ENCODE measurements at regions not wholly inside any gene's neighbourhood (a gene's known extent, or its start where the extent isn't known, plus 50 kb on each side); places are given as distances from the start of the nearest gene placed in this dataset.

GRCh38 chr18:73913505-73913904 is 234.1 kb downstream of the FBXO15 start:
- no peak for DNase-seq

DNA sequence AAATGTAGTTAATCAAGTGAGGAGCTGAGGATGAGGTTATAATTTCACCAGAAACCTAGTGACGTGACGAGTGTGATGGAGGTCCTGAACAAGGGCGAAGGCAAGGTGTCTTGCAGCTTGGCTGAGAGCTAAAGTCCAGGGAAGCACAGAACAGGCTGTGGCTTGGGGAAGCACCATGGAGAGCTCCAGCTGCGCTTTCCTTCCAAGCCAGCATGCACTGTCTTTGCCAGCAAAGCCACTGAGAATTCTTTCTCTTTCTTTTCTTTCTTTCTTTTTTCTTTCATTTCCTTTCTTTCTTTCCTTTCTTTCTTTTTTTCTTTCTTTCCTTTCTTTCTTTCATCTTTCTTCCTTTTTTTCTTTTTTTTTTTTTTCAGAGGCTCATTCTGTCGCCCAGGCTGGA is 239.3 kb downstream of the FBXO15 start:
- DNase-seq, result no peak

GRCh38 chr18:73901566-73901965 is 246.1 kb downstream of the FBXO15 start:
- DNase-seq, result no peak

- no peak for DNase-seq
Measured at GRCh38 chr18:73901151-73901550, 246.5 kb downstream of the FBXO15 start.

DNA sequence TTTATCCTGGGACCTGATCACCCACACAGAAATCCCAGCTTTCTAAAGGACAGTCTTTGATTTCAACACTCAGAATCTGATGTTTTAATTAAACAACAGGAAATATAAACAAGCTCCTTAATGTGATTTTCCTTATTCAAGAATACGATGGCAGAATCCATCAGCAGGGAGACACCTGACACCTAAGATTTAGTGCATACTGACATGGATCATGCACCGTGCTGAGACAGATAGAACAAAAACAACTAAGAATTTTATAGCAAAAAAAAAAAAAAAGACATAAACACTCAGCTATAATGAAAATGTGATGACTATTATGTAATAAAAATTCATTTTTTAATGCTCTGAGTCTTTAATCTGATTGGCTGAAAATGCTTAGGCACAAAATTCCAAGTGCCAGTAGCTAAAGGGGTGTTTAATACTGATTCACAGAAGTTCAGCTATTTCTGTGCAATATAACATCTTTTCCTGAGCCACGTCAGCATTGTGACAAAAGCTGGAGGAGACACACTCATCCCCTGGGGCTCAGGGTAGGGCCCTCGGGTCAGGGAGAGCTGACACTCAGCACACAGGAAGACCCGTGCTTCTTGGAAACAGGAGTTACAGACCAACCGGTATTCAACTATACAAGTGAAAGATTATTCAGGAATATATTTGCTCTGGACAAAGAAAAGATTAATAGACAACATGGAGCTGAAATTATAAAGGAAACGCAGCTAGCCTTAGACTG is 247.4 kb downstream of the FBXO15 start:
- DNase-seq, result no peak

DNA sequence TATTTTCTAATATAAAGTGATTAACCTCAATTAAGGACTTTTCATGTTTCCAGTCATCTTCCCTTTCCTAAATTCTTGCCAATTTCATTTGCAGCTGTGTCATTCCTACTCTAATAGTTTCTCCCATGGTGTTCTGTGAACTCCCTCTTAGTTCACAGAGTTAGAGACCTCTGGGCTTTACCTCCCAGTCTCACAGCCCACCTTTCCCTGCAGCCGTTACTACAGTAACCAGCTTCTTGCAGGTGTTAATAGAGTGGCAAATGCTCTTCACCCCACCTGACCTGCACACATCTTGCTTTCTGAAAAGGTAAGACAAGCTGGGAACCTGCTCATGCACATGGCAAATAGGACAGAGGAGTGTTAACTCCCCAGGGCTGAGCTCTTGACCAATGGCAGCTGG is 250.1 kb downstream of the FBXO15 start:
- DNase-seq, result no peak

- DNase-seq, result no peak
Measured at GRCh38 chr18:73896685-73897084, 250.9 kb downstream of the FBXO15 start.

GRCh38 chr18:73895701-73896100 is 251.9 kb downstream of the FBXO15 start:
- no peak for DNase-seq

DNA sequence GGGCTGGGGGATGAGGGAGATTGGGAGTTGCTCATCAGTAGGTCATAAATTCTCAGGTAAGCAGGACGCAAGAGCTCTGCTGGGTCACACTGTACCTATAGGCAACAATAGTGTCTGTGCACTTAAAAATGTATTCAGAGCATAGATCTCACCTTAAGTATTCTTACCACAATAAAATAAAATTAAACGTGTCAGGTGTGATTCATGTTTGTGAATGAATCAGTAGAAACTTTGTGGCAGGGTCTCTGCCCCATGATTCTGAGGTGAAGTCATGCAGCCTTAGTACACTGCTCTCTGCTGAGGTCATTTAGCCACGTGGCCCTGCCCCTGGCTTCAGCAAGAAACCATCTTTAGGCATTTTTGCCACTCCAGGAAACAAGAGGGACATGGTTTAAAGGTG is 253.8 kb downstream of the FBXO15 start:
- DNase-seq, result no peak

GRCh38 chr18:73891572-73892421 is 255.8 kb downstream of the FBXO15 start:
- no peak for DNase-seq

DNA sequence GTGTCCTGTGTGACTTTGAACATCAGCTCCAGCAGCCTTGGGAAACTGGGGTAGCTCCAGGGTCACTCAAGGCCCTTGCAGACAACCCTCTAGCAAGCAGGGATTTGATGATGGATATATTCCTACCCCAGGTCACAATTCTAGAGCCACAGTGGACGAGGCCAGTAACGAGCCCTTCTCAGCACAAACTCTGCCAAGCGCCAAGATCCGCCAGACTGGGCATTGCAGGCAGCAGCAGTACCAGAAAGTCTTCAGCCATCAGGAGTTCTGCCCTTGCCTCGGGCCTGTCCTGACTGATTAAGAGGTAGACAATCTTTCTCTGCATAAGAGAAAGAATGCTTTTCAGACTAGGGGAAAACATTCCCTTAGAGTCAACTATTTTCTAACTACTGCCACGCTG is 259.1 kb downstream of the FBXO15 start:
- DNase-seq, result no peak

DNA sequence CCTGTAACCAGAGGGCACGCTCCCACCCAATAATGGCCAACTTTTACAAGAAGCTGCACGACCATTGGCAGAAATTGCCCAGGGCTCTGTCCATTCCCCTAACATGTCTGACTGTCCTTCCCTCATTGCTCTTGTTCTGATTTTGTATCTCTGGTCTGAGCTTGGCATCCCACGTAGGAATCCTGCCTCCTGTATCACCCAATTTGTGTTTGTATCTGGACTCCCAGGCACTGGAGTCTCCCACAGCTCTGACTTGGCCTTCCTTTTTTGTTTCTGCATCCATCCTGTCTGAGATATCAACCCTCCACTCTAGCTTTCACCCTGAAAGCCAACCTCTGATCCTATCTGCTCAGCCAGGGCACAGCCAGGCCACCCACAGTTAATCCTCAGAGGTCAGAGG is 259.8 kb downstream of the FBXO15 start:
- DNase-seq, result no peak

- DNase-seq, result no peak
Measured at GRCh38 chr18:73884868-73885267, 262.8 kb downstream of the FBXO15 start.

- no peak for DNase-seq
Measured at GRCh38 chr18:73881396-73881917, 266.2 kb downstream of the FBXO15 start.

DNA sequence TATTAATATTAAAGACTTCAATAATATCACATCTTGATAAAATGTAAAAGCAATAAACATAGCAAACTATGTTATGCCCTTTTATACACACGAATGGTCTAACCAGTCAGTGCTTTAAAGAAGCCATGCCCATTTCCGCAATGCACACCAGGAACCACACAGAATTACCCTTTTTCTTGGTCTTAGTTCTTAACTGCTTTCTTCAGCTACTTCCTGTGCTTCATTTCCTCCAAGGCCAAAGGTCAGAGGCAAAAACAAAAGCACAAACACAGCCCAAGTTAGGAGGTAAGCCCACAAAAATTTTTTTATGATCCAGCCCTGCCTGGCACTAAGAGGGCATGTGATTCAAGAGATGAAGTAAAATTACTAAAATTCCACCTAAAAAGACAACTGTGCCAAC is 267.2 kb downstream of the FBXO15 start:
- DNase-seq, result no peak

DNA sequence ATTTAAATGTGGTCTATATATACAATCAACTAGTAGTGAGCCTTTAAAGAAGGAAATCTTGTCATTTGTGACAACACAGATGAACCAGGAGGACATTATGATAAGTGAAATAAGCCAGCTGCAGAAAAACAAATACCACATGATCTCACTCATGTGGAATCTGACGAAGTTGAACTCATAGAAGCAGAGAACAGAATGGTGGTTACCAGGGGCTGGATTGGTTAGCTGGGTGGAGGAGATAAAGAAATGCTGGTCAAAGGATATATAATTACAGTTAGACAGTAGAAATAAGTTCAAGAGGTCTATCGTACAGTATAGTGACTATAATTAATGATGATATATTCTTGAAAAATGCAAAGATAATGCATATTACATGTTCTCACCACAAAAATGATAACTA is 267.9 kb downstream of the FBXO15 start:
- no peak for DNase-seq

GRCh38 chr18:73879328-73879727 is 268.3 kb downstream of the FBXO15 start:
- DNase-seq, result no peak

DNA sequence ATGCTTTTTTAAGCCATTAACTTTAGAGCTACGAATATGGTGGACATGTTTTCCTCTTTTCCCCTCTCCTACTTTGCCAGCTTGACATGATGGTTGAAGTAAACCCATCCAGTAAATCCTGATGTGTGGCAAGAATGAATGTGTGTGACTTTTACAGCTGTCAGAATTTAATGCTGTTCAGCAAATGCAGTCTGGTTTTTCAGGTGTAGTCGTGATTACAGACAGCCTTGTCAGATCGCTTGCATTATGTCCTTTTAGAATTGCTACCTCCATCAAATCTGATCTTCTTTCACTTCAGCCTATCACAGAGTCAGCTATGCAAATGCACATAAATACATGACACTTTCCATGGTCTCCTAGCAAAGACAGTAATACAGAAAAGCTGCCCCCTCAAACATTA is 278.5 kb downstream of the FBXO15 start:
- DNase-seq, result no peak

DNA sequence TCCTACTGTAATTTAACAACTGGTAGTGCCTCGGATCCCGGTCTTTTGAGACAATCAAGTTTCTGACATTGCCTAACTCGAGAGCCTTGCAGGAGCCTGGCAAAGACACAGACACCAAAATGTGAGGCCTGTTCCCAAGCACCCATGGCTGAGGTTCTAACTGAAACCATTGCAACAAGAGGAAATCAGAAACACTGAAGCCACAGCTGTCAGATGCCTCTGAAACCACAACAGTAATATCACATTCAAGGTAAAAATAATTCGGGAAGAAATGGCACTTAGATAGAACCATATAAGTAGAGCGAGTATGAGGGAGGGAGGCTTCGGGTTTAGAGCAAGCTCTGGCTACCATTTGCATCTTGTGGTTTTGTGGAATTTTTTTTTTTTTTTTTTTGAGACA is 285.9 kb downstream of the FBXO15 start:
- no peak for DNase-seq

DNA sequence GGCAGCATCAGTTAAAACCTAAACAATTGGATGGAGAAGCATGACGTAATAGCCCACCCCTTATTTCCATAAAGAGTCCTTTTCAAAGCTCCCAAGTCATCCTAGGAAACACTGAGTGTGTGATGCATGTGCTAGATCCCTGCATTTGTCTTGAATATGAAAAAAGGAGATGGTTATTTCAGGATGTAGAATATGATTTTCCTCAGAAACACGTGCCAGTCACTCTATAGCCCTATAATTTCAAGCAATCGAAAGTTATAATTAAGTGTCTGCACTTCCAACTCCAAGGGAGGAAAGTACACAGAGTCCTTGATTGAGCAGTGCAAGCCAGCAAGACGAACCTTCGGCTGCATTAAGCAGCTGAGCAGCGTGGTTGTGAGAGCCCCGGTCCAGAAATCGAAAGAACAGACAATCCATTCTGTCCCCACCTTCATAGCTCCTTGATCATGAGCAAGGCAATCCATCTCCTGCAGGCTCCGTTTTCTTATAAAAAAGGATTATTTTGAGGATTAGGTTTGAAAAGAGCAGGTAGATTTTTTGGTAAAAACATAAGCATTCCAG is 287.7 kb downstream of the FBXO15 start:
- no peak for DNase-seq

- DNase-seq, result no peak
Measured at GRCh38 chr18:73852789-73853549, 294.7 kb downstream of the FBXO15 start.

DNA sequence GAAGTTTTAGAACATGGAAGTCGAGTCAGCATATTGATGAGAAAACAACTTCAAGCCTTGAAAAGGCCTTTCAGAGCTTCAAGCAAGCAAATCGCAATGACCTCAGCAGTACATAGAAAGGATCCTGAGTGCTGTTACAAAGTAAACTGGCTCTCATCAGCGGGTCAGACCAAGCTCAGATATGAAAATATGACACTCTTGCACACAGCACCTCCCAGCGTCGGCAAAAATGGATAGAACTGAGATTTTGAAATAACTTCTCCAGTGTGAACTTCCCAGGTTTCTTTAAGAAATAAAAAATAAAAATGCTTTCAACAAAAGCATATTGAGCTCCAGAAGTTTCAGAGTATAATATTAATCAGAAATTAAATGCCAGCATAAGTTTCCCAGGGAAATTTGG is 296.9 kb downstream of the FBXO15 start:
- DNase-seq, result no peak

GRCh38 chr18:73848656-73849055 is 299.0 kb downstream of the FBXO15 start:
- DNase-seq, result no peak
